Right cardiac atrium (tissue), 5 donors: ENCODE measurements at regions not wholly inside any gene's neighbourhood (a gene's known extent, or its start where the extent isn't known, plus 50 kb on each side); places are given as distances from the start of the nearest gene placed in this dataset.
"Not testable (repeated sequence)": the region's sequence is repeated elsewhere in the genome, so short reads cannot be mapped to it uniquely, and the experiment has no call there.

Experiments
- ATAC-seq, 2 donors: fragments of 200-7000 bp; cut with Tn5 transposase; one replicate each; pipeline versions ENCODE4 v1.8.0 to v1.9.1; 2020; ENCODE audit warnings: moderate library complexity in 2 of 2, mild to moderate bottlenecking in 1 of 2
- DNase-seq, 3 donors: peaks; one replicate each; pipeline ENCODE4 v3.0.0-alpha.2; 2020
- H3K27ac ChIP-seq: one replicate; pipeline ENCODE4 v1.5.1; 2013; ENCODE audit warnings: mild to moderate bottlenecking, low read length, control low read depth, moderate library complexity
- H3K27me3 ChIP-seq: one replicate; pipeline ENCODE4 v1.6.1; 2013; ENCODE audit not compliant: control insufficient read depth, insufficient read depth
- H3K4me1 ChIP-seq: one replicate; pipeline ENCODE4 v1.6.1; 2013; ENCODE audit warnings: low read length; ENCODE audit not compliant: control insufficient read depth, insufficient read depth
- H3K4me3 ChIP-seq: one replicate; pipeline ENCODE4 v1.5.1; 2013; ENCODE audit warnings: low read length, control low read depth
- H3K9me3 ChIP-seq: one replicate; pipeline ENCODE4 v1.6.1; 2013; ENCODE audit warnings: low read length; ENCODE audit not compliant: control insufficient read depth
- WGBS: extraction: QIAGEN DNeasy Blood & Tissue Kit; methylation state at CpG from one replicate; pipeline ENCODE4 v1.1.7; 2013; 5-methylcytosine and 5-hydroxymethylcytosine counted together
- intact Hi-C, 4 donors: fragments of 100-400 bp; cut with DNase I; formaldehyde crosslinking; loops; one replicate each; pipeline versions ENCODE4 v1.11.0 to v1.14.0; 2022 to 2023
- donor health status: healthy with polysubstance abuse.
- donor health status: DM: no; HTN: yes; CAD: no.
- donor health status: DM: no; HTN: no; CAD: no.
- donor health status: DM: no; HTN: yes; CAD: no; lungs with severe emphysema.
- donor health status: DM: yes; HTN: yes; CAD: no.

DNA sequence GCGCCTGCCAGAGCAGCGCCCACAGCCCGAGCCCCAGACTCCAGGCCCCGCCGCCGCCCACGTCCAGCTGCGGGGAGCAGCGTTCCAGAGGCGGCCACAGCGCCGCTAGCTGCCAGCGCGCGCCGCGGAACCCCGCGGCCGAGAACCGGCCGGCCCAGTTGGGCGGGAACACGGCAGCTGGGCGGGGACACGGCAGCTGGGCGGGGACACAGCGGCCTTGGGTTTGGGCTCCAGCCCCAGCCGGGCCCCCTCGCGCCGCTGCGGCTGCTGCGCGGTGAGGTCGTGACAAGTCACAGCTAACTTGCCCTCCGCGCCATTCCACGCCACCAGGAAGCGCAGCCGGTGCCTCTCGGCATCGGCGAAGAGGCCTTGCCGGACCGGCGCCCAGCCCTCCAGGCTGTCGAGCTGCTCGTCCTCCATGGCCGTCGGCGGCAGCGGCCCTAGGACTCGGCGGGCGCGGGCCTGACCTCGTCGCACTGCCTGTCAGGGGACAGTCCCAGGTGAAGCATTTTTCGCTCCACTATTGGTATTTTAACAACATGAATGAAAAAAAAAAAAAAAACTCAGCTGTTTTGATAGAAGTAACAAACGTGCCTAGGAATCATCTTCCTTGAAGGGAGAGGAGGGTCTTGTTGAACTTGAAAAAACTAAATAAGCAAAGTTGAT is 56.6 kb upstream of the GOLGA8N start:
- H3K9me3 ChIP-seq, H3K4me1 ChIP-seq, H3K27me3 ChIP-seq, intact Hi-C loops: not testable (repeated sequence)
- WGBS: under 1% methylated on average over 25 of the region's 61 CpGs
- H3K4me3 ChIP-seq: peak overlapping the region; percentile 44
- peak; percentile 32 to 81 (median 77) for DNase-seq
- peak overlapping the region; percentile 43 for H3K27ac ChIP-seq
- ATAC-seq: peak; percentile 99 to 100

DNA sequence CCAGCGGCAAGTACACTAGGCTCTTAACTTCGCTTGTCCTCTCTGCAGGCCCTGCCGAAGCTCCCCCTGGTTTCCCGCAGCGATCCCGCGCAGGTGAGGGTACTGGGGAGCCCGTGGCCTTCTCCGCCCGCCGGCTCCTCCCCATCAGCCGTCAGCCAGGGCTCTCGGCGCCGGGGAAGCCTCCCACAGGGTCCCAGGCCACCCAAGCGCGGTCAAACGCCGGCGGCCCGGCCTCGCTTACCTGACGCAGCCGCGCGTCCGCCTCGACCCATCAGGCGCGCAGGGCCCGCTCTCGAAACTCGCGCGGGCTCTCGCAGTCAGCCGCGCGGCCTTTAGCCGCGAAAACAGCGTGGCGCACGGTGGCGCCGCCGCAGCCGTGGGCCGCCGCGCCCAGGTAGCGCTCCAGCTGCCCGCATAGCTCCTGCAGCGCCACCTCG is 57.2 kb upstream of the GOLGA8N start:
- DNase-seq, H3K4me3 ChIP-seq, H3K27ac ChIP-seq, intact Hi-C loops, H3K27me3 ChIP-seq, H3K9me3 ChIP-seq, H3K4me1 ChIP-seq: not testable (repeated sequence)
- no CpG with 5 or more reads among the region's 55 CpGs for WGBS
- peak; percentile 18 to 34 for ATAC-seq

DNA sequence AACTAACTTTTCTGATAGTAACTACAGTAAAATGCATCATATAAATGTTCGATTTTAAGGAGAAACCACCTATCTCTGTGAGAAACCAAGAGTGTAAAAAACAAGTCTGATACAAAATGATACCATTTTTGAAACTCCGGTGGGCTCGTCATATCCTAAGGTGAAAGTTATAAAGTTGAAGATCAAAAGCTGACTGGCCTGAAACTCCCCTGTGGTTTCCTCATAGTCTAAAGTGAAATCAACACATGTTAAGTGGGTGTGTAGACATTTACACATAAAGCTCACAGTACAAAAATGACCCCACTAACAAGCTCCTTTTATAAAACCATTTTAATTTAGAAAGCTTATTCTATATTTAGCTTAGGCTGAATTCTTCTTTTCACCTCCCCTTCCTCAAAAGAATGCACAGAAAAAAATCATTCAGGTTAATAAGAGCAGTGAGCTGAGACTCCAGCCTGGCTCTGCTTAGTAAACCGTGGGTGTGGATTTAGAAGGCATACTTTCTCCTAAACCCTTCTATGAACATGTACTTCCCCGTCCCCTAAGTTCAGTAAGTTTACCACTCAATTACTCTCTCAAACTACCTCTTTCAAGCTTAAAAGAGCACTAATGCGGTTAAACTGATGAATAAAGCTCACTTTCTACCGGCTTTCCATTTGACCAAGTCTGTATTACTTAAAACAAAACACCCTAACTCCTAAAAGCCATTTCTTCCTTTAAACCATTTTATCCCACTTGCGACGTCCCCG is 57.9 kb upstream of the GOLGA8N start:
- H3K27me3 ChIP-seq, H3K4me3 ChIP-seq, ATAC-seq, DNase-seq, H3K4me1 ChIP-seq, intact Hi-C loops, H3K9me3 ChIP-seq, H3K27ac ChIP-seq: not testable (repeated sequence)
- no CpG with 5 or more reads among the region's 10 CpGs for WGBS

DNA sequence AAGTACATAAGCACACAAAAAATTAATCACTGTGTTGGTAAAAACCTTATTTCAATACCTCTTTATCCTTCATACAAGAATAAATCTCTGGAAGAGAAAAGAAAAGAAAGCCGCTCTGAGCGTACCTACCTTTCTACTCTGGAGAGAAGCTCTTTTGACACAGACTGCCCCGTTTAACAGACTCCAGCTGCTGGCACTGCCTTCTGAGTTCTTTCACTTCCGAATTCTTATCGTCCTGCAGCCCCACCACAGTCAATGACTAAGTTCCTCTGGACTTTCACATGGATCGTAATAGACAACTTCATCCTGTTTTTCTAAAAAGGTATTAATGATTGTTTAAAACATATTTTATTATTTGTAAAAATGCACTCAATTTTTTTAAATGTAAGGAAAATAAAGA is 67.5 kb upstream of the GOLGA8O start:
- H3K4me1 ChIP-seq, ATAC-seq, intact Hi-C loops, H3K27me3 ChIP-seq, H3K4me3 ChIP-seq, H3K9me3 ChIP-seq, DNase-seq, H3K27ac ChIP-seq: not testable (repeated sequence)
- 63% methylated on average over 5 of the region's 6 CpGs for WGBS

DNA sequence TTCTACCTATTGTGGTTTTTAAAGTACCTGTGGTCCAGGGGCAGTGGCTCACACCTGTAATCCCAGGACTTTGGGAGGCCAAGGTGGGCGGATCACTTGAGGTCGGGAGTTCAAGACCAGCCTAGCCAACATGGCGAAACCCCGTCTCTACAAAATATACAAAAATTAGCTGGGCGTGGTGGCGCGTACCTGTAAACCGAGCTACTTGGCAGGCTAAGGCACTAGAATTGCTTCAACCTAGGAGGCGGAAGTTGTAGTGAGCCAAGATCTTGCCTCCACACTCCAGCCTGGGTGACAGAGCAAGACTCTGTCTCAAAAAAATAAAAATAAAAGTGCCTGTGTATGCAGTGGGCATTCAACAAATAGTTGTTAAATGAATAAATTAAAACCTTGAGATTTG is 67.0 kb upstream of the GOLGA8O start:
- H3K27me3 ChIP-seq, DNase-seq, H3K4me1 ChIP-seq, H3K9me3 ChIP-seq, H3K4me3 ChIP-seq, H3K27ac ChIP-seq, ATAC-seq, intact Hi-C loops: not testable (repeated sequence)
- 90% methylated on average over 9 of the region's 9 CpGs for WGBS

DNA sequence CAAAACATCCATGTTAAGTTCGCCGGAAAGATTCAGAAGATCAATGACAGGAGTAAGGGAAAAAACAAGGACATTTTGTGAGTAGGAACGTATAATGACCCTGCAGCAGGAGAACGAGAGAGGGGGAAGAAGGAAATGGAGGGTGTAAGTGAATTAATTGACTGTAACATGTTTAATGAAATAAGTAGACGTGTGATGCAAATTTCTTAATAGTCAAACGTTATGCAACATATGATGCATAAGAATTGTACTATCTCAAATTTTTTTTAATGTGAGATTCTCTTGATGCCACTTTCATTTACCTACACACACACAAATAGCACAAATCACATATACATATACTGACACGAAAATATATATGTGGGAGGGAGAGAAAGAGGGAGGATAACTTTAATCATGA is 63.5 kb upstream of the GOLGA8O start:
- H3K4me1 ChIP-seq, intact Hi-C loops, DNase-seq, H3K9me3 ChIP-seq, H3K4me3 ChIP-seq, H3K27me3 ChIP-seq, H3K27ac ChIP-seq, ATAC-seq: not testable (repeated sequence)
- WGBS: 79% methylated on average over 7 of the region's 7 CpGs

DNA sequence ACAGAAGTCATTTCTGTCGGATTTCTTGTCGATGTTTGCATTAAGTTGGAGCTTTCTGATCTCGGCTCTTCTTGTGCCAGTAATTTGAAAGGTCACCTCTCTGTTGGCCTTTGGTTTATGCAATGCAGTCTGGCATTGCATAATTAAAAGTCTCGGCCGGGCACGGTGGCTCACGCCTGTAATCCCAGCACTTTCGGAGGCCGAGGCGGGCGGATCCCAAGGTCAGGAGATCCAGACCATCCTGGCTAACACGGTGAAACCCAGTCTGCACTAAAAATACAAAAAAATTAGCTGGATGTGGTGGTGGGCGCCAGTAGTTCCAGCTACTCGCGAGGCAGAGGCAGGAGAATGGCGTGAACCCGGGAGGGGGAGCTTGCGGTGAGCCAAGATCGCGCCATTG is 62.6 kb upstream of the GOLGA8O start:
- H3K27me3 ChIP-seq, intact Hi-C loops, H3K9me3 ChIP-seq, ATAC-seq, H3K4me3 ChIP-seq, H3K4me1 ChIP-seq, H3K27ac ChIP-seq: not testable (repeated sequence)
- WGBS: 90% methylated on average over 20 of the region's 20 CpGs
- DNase-seq: peak in 2 of 3 donors; percentile 38 to 64

DNA sequence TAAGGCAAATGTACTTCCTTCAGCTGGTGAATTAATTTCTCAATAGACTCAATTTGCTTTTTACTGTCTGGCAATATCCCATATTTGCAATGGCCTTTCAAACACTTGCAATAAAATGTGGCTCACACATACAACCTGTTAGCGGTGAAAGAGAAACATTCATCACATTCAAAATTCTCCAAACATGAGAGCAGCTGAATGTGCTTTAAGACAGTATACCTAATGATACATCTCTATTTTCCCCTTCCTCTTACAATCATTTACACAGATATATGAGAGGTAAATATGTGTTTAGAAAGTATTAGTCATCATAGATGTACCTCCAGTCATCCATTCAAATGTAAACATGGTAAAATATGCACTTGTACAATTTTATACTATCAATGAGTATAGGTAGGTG is 61.5 kb upstream of the GOLGA8O start:
- H3K9me3 ChIP-seq, DNase-seq, H3K27ac ChIP-seq, H3K4me3 ChIP-seq, H3K27me3 ChIP-seq, intact Hi-C loops, ATAC-seq, H3K4me1 ChIP-seq: not testable (repeated sequence)
- WGBS: 96% methylated on average over 1 of the region's 1 CpG

DNA sequence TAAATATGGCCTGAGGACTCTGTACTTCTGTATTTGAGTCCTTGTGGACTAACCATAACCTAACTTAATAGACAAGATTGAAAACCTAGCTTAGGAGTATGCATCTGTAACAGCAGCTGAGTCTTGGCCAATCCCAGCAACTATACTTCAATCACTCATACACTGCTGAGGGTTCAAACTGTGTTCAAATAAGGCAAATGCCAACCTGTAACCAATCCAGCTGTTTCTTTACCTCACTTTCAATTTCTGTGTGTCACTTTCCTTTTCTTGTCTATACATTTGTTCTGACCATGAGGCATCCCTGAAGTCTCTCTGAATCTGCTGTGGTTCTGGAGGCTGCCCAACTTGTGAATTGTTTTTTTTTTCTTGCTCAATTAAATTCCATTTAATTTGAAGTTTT is 57.9 kb upstream of the GOLGA8O start:
- intact Hi-C loops, ATAC-seq, H3K4me3 ChIP-seq: not testable (repeated sequence)

DNA sequence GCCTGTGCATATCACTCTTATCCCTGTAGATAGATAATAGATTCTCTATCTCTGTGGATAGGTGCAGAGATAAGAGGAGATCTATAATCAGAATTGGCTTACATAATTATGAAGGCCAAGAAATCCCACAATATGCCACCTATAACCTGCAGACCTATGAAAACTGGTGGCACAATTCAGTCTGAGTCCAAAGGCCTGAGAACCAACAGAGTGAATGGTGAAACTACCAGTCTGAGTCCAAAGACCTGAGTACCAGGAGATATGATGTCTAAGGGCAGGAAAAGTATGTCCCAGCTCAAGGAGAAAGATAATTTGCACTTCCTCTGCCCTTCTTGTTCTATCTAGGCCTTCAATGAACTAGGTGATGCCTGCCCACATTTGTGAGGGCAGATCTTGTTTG is 54.6 kb upstream of the GOLGA8O start:
- H3K4me1 ChIP-seq, ATAC-seq, DNase-seq, H3K4me3 ChIP-seq, H3K27ac ChIP-seq, H3K27me3 ChIP-seq, H3K9me3 ChIP-seq, intact Hi-C loops: not testable (repeated sequence)

More for the DNA sequence above, 57.9 kb upstream of the GOLGA8O start:
- not testable (repeated sequence) for DNase-seq, H3K4me1 ChIP-seq, H3K27ac ChIP-seq, H3K27me3 ChIP-seq, H3K9me3 ChIP-seq

DNA sequence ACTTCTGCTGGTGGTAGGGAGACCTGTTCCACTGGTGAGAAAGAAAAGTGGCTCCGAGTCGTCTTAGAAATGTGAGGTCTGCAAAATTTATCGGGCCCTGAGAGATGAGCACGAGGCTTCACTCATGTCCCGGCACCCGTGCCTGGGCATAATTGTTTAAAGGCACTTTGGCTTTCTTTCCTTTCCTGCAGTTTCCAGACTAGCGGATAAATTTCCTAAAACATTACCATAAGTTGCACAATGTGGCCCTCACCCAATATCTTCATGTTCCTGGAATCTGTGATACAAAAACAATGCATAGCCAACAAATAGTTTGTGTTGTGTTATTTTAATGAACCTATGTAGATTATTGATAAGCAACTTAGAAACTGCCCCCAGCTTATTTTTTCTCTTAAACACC is 52.6 kb upstream of the GOLGA8O start:
- no CpG with 5 or more reads among the region's 7 CpGs for WGBS
- H3K9me3 ChIP-seq, H3K4me3 ChIP-seq, DNase-seq, H3K4me1 ChIP-seq, H3K27me3 ChIP-seq, ATAC-seq, H3K27ac ChIP-seq, intact Hi-C loops: not testable (repeated sequence)
